NCI-H1417 (cell line): ENCODE measurements at regions not wholly inside any gene's neighbourhood (a gene's known extent, or its start where the extent isn't known, plus 50 kb on each side); places are given as distances from the start of the nearest gene placed in this dataset.

Source experiments
- DNase-seq, 3 experiments: peaks; one replicate each; lab custom pipeline; 2025; lab: John Stamatoyannopoulos, UW

- DNase-seq: peak in 1 of 3 experiments; percentile 2
These were observed 256.8 kb downstream of the GABRG2 start for GRCh38 chr5:162324328-162324727.

DNA sequence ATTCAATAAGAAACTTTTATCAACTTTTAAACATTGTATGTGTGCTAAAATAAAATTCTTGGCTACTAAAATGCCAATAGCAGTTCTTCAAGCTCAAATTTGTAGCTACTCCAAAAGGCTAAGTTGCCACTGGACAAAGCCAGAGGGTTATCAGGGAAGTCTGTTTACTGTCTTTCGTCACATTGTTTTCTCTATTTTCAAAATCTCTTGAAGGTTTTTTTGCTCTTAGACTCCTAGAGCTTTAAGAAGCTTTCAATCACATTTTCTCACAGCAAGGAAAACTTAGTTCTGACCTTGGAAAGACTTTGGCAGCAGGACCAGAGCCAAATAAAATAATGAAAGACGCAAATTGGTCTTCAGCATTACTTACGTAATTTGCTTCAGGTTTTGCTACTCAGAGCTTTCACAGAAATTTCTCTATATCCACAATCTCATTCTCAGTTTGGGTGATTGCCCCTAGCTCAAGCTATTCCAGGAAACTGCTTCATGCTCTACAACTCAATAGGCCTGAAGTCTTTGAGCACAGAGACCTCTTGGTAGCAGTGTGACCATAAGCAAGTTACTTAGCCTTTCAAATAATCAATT lies 257.7 kb downstream of the GABRG2 start:
- DNase-seq: no peak

DNA sequence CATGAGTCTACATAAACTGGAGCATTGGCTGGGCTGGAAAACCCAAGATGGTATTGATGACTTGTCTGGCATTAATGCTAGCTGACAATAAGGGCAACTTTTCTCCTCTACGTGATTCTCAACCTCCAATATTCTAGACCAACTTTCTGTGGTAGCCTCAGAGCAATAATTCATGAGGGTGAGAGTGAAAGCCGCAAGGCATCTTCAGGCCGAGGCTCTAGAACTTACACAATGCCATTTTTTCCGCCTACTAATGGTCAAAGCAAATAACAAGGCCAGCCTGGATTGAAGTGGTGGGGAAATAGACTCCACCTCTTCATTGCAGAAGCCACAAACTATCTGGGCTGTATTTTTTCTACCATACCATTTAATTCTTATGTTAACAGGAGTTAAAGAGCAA lies 267.4 kb downstream of the GABRG2 start:
- DNase-seq: no peak

DNA sequence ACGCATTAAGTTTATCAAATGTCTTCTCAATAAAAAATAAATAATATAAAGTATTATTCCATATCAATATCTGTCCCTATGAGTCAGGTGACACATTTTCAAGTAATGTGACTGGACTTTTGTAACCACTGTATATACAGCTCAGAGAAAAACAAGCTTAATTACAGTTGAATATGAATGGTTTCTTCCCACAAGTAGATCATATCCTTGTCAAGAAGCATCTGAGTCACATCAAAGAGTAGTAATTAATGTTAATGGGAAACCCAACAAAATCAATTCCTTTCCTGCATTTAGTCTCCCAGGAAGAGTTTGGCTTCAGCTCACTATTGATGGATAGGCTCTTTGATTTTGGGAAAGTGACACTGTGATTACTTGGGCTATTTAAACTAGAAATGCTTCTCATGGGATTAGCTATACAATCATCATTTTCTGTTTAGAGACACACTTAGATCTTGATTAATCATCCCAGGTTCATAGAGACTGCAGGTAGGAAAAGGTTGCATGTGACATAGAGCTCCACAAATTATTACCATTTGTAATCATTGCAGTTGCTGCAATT lies 292.9 kb downstream of the GABRG2 start:
- DNase-seq: peak in 1 of 3 experiments; percentile 18

GRCh38 chr5:162372256-162372655 lies 304.7 kb downstream of the GABRG2 start:
- no peak for DNase-seq

GRCh38 chr5:162377895-162378294 lies 310.3 kb downstream of the GABRG2 start:
- DNase-seq: no peak

GRCh38 chr5:162382839-162383238 lies 315.3 kb downstream of the GABRG2 start:
- DNase-seq: no peak

- DNase-seq: no peak
These were observed 316.7 kb downstream of the GABRG2 start for GRCh38 chr5:162384225-162384624.

- DNase-seq: no peak
These were observed 324.3 kb downstream of the GABRG2 start for GRCh38 chr5:162391833-162392232.

GRCh38 chr5:162392336-162392735 lies 324.8 kb downstream of the GABRG2 start:
- no peak for DNase-seq

DNA sequence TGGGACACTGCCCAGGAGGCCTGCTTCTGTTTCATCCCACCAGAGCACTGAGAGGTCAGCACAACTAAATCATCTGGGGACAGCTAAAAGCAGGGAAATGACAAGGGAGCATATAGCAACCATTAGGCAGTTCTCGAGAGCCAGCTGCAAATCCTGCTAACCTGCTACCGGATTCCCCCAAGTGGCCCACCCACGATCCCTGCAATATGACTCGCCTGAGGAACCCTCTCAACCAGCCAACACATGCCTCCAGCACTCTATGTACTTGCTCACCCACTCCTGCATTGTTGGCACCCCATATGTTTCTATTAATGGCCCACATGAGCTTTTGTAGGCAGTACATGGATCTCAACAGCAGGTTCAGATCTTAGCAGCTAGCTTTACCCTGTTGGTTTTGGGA lies 326.0 kb downstream of the GABRG2 start:
- no peak for DNase-seq

- DNase-seq: no peak
These were observed 340.0 kb downstream of the GABRG2 start for GRCh38 chr5:162407614-162408013.

- DNase-seq: no peak
These were observed 342.8 kb downstream of the GABRG2 start for GRCh38 chr5:162410365-162410764.

DNA sequence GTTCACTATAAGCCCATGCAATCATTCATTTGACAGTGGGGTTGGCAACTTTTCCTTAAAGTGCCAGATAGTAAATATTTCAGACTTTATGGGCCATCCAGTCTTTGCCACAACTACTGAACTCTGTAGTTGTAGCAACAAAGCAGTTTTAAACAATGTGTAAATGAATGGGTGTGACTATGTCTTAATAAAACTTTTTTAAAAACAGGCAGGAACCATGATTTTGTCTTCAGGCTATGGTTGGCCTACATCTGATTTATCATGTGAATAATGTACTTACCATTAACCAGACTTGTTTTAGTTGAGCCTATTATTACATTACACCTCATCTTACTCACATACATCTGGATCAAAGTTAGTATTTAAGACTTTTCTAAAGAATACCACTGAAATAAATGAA lies 361.6 kb downstream of the GABRG2 start:
- DNase-seq: no peak

DNA sequence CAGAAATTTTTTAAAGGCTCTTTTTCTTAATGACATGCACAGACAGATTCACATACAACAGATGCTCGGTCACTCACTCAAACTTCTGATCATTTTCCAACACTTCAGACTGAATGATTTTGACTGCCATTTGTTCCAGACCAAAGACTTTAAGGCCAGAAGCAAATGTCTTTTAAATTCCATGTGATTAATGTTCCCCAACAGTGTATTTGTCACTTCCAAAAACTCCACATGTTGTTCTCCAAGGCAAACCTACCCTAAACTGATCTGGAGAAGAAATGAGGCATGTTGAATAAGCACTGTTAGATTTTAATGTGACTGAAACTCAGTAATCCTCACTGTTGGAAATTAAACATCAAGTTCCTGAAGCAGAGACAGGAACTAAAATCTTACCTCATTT lies 366.7 kb downstream of the GABRG2 start:
- DNase-seq: no peak

DNA sequence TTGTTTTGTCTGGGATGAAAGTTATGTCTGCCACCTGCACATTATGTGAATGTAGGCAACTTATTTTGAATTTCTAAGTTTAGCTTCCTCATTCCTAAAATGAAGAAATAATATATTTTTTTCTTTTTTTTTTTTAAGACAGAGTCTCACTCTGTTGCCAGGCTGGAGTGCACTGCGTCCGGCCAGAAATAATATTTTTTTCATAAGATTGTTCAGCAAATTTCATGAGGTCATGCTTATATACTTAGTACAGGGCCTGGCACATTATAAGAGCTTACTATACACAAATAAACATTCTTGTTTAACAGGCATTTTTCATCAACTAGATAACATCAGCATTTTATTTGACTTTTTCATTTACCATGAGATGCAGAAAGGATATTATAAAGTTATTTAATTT lies 368.5 kb downstream of the GABRG2 start:
- DNase-seq: no peak

- no peak for DNase-seq
These were observed 376.7 kb downstream of the GABRG2 start for GRCh38 chr5:162444129-162444762.

GRCh38 chr5:162456086-162456485 lies 388.5 kb downstream of the GABRG2 start:
- DNase-seq: no peak

GRCh38 chr5:162466011-162466410 lies 398.4 kb downstream of the GABRG2 start:
- DNase-seq: no peak

DNA sequence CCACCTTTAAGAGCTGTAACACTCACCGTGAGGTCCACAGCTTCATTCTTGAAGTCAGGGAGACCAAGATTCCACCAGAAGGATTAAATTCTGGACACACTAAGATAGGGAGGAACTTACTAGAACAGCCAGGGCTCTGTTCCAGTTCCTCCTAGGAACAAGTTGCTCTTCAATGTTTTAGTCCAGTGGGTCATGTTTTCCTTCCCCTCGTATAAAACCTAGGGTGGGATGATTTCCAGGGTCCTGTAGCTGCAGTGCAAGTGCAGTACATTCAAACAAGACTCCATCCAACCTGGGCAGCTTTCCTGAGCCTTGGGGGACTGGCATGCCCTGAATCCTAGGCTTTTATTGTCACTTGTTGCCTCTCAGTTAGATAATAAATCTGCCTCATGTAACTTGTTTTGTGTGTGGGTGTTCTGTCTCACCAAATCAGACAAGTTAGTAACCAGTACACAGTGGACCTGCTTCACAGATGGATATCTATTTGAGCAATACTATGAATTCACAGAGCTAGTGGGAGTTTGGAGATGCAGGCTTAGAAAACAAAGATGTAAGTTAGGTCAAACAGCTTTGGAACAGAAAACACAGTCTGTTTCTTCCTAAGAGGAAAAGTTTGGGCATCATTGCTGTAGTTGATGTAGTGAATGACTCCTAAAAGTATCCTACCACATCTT lies 405.6 kb downstream of the GABRG2 start:
- no peak for DNase-seq

DNA sequence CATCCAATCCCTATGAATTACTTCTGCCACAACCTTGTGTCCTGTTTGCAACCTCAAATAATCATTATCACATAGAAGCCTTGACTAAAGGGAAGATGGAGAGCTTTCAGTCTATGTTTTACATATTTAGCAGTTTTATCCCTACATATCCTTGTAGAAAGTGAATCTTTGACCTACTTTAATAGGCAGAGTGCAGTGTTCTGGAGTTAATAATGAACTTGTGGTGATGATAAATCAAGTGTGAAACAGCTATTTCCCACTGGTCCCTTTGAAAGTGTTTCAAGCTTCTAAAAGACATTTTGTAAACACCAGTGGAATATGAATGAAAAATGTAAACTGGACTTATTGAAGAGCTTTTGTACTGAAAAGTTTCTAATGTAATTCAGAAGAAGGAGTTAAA lies 406.7 kb downstream of the GABRG2 start:
- no peak for DNase-seq

GRCh38 chr5:162484095-162484494 lies 416.5 kb downstream of the GABRG2 start:
- no peak for DNase-seq

DNA sequence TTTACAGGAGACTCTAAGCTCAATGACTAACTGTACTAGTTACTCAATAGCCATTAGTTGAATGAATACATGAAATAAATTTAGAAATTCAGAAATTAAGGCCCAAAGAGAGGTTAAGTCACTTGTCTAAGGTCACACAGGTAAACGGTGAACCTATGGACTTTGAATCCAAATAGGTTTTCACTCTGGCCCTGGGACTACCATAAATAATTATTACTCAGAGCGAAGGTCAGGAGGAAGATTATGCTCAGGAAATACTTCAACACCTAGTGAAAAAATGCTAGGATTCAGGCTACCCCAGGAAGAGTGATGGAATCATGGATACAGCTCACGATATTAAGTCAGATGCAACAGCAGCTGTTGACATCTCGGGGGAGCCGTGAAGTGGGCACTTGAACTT lies 417.4 kb downstream of the GABRG2 start:
- DNase-seq: peak in 1 of 3 experiments; percentile 2
